Neural cell (in vitro differentiated cells): ENCODE measurements at regions not wholly inside any gene's neighbourhood (a gene's known extent, or its start where the extent isn't known, plus 50 kb on each side); places are given as distances from the start of the nearest gene placed in this dataset.

Experiments used
- EP300 ChIP-seq: fragments of 450-650 bp; conservative IDR thresholded peaks from 2 replicates; pipeline ENCODE4 v1.6.1; 2014; ENCODE audit warnings: antibody characterized with exemption, mild to moderate bottlenecking, moderate library complexity; ENCODE audit not compliant: poor library complexity, severe bottlenecking
- EZH2 ChIP-seq: fragments of 200-600, 300-800 bp; shearing (Covaris generic), sonication (generic); IDR thresholded peaks from 2 replicates; pipeline ENCODE4 v1.6.1; 2014; ENCODE audit warnings: antibody characterized with exemption, low read length, borderline replicate concordance, mild to moderate bottlenecking; ENCODE audit not compliant: insufficient read depth, poor library complexity, severe bottlenecking
- RAD21 ChIP-seq: fragments of 450-650 bp; conservative IDR thresholded peaks from 2 replicates; pipeline ENCODE4 v1.6.1; 2014; ENCODE audit warnings: antibody characterized with exemption, mild to moderate bottlenecking, moderate library complexity
- TF ChIP-seq, protein P1 (sequence below): fragments of 450-650 bp; IDR thresholded peaks from 2 replicates; pipeline ENCODE4 v1.5.1; 2014; ENCODE audit warnings: antibody characterized with exemption, mild to moderate bottlenecking, moderate library complexity; ENCODE audit not compliant: poor library complexity, severe bottlenecking

DNA sequence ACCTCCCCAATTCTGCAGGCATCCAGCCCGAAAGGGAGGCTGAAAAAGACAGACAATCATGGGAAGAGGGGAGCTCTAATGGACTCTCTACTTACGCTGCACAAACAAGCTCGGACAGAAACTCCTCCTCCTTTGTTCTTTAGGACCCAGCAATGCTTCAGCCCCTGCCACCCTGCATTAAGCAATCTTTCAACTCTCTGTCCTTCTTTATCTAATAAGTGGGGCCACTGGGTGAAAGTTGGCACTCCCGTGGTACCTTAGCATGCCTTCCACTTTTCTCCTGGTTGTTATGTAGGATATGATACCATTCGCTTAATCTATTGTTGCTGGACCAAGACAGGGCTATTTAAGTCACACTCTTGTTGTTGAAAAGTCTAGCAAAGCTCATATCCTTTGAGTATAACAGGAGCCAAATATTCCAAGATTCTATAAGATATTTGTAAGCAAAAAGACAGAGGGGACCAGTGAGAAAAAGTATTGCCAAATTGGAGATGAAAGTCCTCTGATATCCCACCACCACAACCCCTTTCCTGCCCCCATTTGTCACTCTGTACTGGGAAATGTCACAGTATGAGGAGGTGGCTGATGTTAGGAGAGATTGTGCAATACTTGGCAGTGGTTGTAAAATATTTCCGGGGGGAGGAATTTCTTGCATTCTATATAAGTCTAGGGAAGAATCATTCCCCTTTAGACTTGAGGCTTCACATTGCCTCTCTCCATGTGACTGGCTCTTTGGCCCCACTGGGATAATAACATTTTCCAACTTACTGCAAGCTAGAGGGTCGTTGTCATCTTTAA lies 137.3 kb upstream of the GJB5 start:
- TF ChIP-seq, protein P1, sequence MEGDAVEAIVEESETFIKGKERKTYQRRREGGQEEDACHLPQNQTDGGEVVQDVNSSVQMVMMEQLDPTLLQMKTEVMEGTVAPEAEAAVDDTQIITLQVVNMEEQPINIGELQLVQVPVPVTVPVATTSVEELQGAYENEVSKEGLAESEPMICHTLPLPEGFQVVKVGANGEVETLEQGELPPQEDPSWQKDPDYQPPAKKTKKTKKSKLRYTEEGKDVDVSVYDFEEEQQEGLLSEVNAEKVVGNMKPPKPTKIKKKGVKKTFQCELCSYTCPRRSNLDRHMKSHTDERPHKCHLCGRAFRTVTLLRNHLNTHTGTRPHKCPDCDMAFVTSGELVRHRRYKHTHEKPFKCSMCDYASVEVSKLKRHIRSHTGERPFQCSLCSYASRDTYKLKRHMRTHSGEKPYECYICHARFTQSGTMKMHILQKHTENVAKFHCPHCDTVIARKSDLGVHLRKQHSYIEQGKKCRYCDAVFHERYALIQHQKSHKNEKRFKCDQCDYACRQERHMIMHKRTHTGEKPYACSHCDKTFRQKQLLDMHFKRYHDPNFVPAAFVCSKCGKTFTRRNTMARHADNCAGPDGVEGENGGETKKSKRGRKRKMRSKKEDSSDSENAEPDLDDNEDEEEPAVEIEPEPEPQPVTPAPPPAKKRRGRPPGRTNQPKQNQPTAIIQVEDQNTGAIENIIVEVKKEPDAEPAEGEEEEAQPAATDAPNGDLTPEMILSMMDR = no peak
- TF ChIP-seq EZH2 (no peak), EP300 (no peak), RAD21 (no peak)
